ENCODE measurements at regions not wholly inside any gene's neighbourhood (a gene's known extent, or its start where the extent isn't known, plus 50 kb on each side); places are given as distances from the start of the nearest gene placed in this dataset.

GRCh38 chr2:48249631-48250473 is 64.6 kb upstream of the FOXN2 start (continued):
- TF ChIP-seq ZSCAN12 (CRISPR knock-in tag; IDR thresholded peaks at IDR 0.05) = no peak
- TF ChIP-seq ARNT (IDR thresholded peaks at IDR 0.05) = no peak
- TF ChIP-seq ZNF761 (CRISPR knock-in tag; conservative IDR thresholded peaks at IDR 0.05) = peak; percentile 62; the same call in 1 of the 2 replicates
- TF ChIP-seq FOXK2 (IDR thresholded peaks at IDR 0.05) = no peak
- TF ChIP-seq MIXL1 (CRISPR knock-in tag; IDR thresholded peaks at IDR 0.05) = peak; percentile 46; the same call in 1 of the 2 replicates
- TF ChIP-seq PAXIP1 (CRISPR knock-in tag; conservative IDR thresholded peaks at IDR 0.05) = peak; percentile 94
- TF ChIP-seq JUN (CRISPR knock-in tag; IDR thresholded peaks at IDR 0.05) = peak; percentile 79
- TF ChIP-seq ZNF768 (CRISPR knock-in tag; IDR thresholded peaks at IDR 0.05) = no peak
- TF ChIP-seq HOMEZ (CRISPR knock-in tag; IDR thresholded peaks at IDR 0.05; ENCODE audit: low read depth) = peak; percentile 78; the same call in 1 of the 2 replicates
- TF ChIP-seq ZNF816 (CRISPR knock-in tag; IDR thresholded peaks at IDR 0.05; ENCODE audit: borderline replicate concordance) = no peak
- no peak for TF ChIP-seq ZNF83 (CRISPR knock-in tag; IDR thresholded peaks at IDR 0.05; ENCODE audit: borderline replicate concordance)
- peak; percentile 79; the same call in 1 of the 2 replicates for TF ChIP-seq ZNF441 (CRISPR knock-in tag; IDR thresholded peaks at IDR 0.05; ENCODE audit: borderline replicate concordance)
- TF ChIP-seq IKZF1 (IDR thresholded peaks at IDR 0.05) = no peak
- 0 out of 2 replicates have a peak, but pooled peaks have one; percentile 18 for TF ChIP-seq ZFP41 (CRISPR knock-in tag; IDR thresholded peaks at IDR 0.05; ENCODE audit: borderline replicate concordance)
- peak; percentile 41; the same call in 1 of the 2 replicates for TF ChIP-seq SNAPC2 (CRISPR knock-in tag; IDR thresholded peaks at IDR 0.05)
- TF ChIP-seq ZFAT (CRISPR knock-in tag; conservative IDR thresholded peaks at IDR 0.05) = no peak
- peak; percentile 84 for TF ChIP-seq ELF3 (CRISPR knock-in tag; IDR thresholded peaks at IDR 0.05)
- TF ChIP-seq RARA (CRISPR knock-in tag; IDR thresholded peaks at IDR 0.05) = peak; percentile 64; the same call in 1 of the 2 replicates
- TF ChIP-seq ZBTB39 (CRISPR knock-in tag; IDR thresholded peaks at IDR 0.05) = peak; percentile 99
- TF ChIP-seq MTA1 (CRISPR knock-in tag; IDR thresholded peaks at IDR 0.05; ENCODE audit: borderline replicate concordance) = peak; percentile 75
- no peak for TF ChIP-seq SRSF4 (IDR thresholded peaks at IDR 0.05; ENCODE audit: low read depth, low read length, poor library complexity, severe bottlenecking)
- no peak for TF ChIP-seq JUNB (CRISPR knock-in tag; IDR thresholded peaks at IDR 0.05; ENCODE audit: borderline replicate concordance)
- TF ChIP-seq ZNF143 (CRISPR knock-in tag; IDR thresholded peaks at IDR 0.05) = no peak
- no peak for TF ChIP-seq ZNF841 (CRISPR knock-in tag; IDR thresholded peaks at IDR 0.05; ENCODE audit: borderline replicate concordance)
